Thyroid gland (tissue), 4 donors: ENCODE measurements at regions not wholly inside any gene's neighbourhood (a gene's known extent, or its start where the extent isn't known, plus 50 kb on each side); places are given as distances from the start of the nearest gene placed in this dataset.

Source experiments
- DNase-seq, 2 donors: peaks; one replicate each; pipeline ENCODE4 v3.0.0-alpha.2; 2019
- H3K27ac ChIP-seq, 3 donors: fragments of 200-600 bp; sonication (generic); 1 replicate in 2 of 3; 2 replicates in 1 of 3; pipeline ENCODE4 v1.5.1; 2016 to 2019; ENCODE audit warnings: mild to moderate bottlenecking in 1 of 3, moderate library complexity in 1 of 3
- H3K27me3 ChIP-seq: fragments of 200-600 bp; sonication (generic); one replicate; pipeline ENCODE4 v1.5.1; 2019
- H3K36me3 ChIP-seq, 2 donors: fragments of 200-600 bp; sonication (generic); one replicate each; pipeline ENCODE4 v1.5.1; 2016 to 2019
- H3K4me1 ChIP-seq, 2 donors: fragments of 200-600 bp; sonication (generic); one replicate each; pipeline ENCODE4 v1.5.1; 2017 to 2019
- H3K4me3 ChIP-seq, 3 donors: fragments of 200-600 bp; sonication (generic); replicated peaks in 1 of 3; 1 replicate in 2 of 3; 2 replicates in 1 of 3; pipeline ENCODE4 v1.5.1; 2016; ENCODE audit warnings: mild to moderate bottlenecking in 1 of 3
- H3K9me3 ChIP-seq: fragments of 200-600 bp; sonication (generic); one replicate; pipeline ENCODE4 v1.5.1; 2017
- POLR2A ChIP-seq, 2 donors: fragments of 450-650 bp; IDR thresholded peaks; one replicate each; pipeline ENCODE4 v1.6.1; 2017; ENCODE audit warnings: antibody characterized with exemption in 2 of 2, mild to moderate bottlenecking in 2 of 2, moderate library complexity in 1 of 2
- WGBS, 2 donors: methylation state at CpG; one replicate each; pipeline ENCODE4 v1.1.5; 2017; 5-methylcytosine and 5-hydroxymethylcytosine counted together
- intact Hi-C: fragments of 100-400 bp; cut with DNase I; formaldehyde crosslinking; loops from one replicate; pipeline ENCODE4 v1.15.1; 2023
- TF ChIP-seq, protein P1 (sequence below), 6 experiments: fragments of 200-600 bp in 3 of 6; fragments of 450-650 bp in 3 of 6; sonication (generic) in 3 of 6; IDR thresholded peaks; one replicate each; pipeline ENCODE4 v1.5.1; 2016 to 2019; ENCODE audit warnings: antibody characterized with exemption in 6 of 6, mild to moderate bottlenecking in 2 of 6, inconsistent platforms in 1 of 6, moderate library complexity in 1 of 6

DNA sequence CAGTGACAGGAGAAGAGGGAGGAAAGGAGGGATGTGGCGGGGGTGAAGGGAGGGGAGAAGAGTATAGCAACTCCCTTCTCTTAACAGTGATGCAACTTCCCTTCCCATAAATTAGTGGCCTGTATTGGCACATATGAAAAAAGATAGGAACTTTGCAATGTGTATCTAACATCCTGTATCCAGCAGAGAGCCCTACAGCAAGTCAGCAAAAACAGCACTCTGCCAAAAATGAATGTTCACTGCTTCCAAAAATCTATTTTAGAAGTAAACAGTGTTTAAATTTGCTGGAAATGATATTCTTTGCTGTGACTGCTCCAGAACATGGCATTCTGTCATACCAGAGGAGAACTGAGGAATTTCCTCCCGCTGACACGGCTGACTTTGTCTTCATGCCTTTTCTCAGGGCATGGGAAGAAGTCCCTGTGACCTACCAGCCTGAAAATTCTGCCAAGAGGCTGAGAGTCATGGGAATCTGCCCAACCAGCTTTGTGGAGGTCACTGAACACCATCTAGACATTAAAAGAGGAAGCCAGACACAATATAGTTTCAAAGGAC lies 343.4 kb upstream of the RASGEF1B start:
- TF ChIP-seq, protein P1, sequence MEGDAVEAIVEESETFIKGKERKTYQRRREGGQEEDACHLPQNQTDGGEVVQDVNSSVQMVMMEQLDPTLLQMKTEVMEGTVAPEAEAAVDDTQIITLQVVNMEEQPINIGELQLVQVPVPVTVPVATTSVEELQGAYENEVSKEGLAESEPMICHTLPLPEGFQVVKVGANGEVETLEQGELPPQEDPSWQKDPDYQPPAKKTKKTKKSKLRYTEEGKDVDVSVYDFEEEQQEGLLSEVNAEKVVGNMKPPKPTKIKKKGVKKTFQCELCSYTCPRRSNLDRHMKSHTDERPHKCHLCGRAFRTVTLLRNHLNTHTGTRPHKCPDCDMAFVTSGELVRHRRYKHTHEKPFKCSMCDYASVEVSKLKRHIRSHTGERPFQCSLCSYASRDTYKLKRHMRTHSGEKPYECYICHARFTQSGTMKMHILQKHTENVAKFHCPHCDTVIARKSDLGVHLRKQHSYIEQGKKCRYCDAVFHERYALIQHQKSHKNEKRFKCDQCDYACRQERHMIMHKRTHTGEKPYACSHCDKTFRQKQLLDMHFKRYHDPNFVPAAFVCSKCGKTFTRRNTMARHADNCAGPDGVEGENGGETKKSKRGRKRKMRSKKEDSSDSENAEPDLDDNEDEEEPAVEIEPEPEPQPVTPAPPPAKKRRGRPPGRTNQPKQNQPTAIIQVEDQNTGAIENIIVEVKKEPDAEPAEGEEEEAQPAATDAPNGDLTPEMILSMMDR (IDR thresholded peaks at IDR 0.05): no peak
- TF ChIP-seq POLR2A (IDR thresholded peaks at IDR 0.05): no peak
- WGBS, 2 donors: 65 to 71% methylated on average over 3 of the region's 3 CpGs
- H3K27me3 ChIP-seq: no peaks in the 10 kb centered on the region
- intact Hi-C loops: no loop called here
- H3K36me3 ChIP-seq: no peaks in the 10 kb centered on the region
- H3K4me3 ChIP-seq: no peak overlapping the region
- H3K27ac ChIP-seq: no peak overlapping the region
- H3K4me1 ChIP-seq: peaks cover 0 to 5% of the 10 kb centered on the region in 2 donors
- H3K9me3 ChIP-seq: no peaks in the 10 kb centered on the region
- no peak for DNase-seq

DNA sequence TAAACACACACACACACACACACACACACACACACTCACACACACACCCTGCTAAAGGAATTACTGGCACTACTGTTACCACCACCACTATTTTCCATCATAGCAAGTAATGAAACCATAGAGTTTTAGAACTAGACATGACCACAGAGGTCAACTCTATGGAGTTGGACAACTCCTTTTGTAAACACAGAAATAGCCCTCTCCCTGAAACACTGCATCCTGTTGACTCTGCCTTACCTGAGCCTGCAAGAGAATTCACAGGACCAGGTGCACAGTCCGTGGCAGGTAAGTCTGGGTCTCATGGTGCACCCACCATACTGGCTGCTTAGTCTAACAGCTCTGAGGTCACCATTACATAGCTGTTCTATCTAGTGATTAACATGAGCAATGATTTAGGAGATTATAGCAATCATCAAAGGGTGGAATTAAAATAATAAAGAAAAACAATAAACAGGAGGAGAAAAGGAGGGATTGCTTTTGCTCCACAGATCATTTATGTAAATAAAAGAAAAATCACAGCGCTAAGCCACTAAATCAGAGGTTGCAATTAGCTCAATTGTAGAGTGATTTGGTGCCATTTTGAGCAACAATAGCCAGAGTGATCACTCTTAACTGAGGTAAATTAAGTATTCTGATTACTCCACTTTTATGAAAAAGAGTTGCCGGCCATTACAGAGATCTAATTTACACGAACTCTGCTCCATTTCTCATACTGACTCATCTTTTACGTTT lies 340.0 kb upstream of the RASGEF1B start:
- Histone ChIP-seq H3K36me3 (no peaks in the 10 kb centered on the region), H3K4me3 (no peak overlapping the region), H3K27me3 (no peaks in the 10 kb centered on the region), H3K27ac (no peak overlapping the region), H3K9me3 (no peaks in the 10 kb centered on the region), H3K4me1 (peaks cover 0 to 5% of the 10 kb centered on the region in 2 donors)
- no peak for DNase-seq
- 85 to 95% methylated on average over 5 of the region's 5 CpGs for WGBS, 2 donors
- no peak for TF ChIP-seq POLR2A (IDR thresholded peaks at IDR 0.05)
- TF ChIP-seq, protein P1 (IDR thresholded peaks at IDR 0.05): no peak
- intact Hi-C loops: no loop called here

DNA sequence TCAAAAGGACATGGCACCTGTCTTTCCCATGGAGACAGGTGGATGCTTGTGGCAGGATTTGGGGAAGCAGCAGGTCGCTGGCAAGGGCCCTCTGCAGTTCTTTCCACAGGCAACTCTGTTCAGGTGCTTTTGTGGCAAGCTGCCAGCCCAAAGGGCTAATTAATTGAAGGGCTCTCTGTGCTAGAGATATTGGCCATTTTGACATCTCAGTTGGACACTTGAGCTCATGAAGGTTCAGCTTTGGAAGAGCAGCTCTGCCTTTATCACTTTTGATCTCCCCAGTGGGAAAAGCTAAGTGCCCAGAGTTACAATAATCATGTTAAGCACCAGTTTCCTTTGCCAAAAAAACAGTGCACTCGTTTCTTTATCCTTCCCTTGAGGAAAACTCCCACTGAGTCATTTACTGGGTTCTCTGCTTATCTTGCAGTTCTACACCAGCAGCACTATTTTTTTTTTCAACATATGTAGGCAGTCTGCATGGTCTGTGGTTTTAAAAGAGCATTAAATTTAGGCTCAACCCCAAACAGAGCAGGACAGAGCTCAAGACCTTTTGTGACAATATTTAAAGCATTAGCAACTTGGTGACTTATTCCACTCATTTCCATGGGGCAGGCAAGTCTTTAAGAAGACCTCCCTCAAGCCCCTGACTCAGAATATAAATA lies 336.4 kb upstream of the RASGEF1B start:
- DNase-seq: peak; percentile 37 to 45
- Histone ChIP-seq H3K27me3 (no peaks in the 10 kb centered on the region), H3K36me3 (no peaks in the 10 kb centered on the region), H3K4me1 (no peaks in the 10 kb centered on the region), H3K9me3 (no peaks in the 10 kb centered on the region), H3K27ac (no peak overlapping the region), H3K4me3 (no peak overlapping the region)
- intact Hi-C loops: no loop called here
- TF ChIP-seq, protein P1 (IDR thresholded peaks at IDR 0.05): no peak
- TF ChIP-seq POLR2A (IDR thresholded peaks at IDR 0.05): no peak
- 18 to 31% methylated on average over 2 of the region's 2 CpGs for WGBS, 2 donors

DNA sequence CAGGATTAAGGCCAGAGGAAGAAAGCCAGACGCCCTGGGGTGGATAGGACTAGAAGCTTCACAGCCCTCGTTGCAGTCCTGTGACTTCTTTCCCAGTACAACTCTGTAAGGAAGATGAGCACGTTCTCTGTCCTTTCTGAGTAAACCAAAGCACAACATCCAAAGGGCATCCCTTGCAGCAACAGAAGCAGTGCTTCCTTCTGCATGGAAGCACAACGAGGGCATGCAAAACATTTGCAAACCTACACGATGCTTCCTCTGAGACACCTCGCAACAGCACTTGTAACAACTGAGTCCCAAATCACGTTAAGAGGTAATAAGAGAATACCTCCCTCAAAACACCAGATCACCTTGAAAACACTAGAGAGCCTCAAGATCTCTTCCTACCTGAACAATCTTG lies 335.7 kb upstream of the RASGEF1B start:
- TF ChIP-seq POLR2A (IDR thresholded peaks at IDR 0.05): no peak
- TF ChIP-seq, protein P1 (IDR thresholded peaks at IDR 0.05): no peak
- no peak for DNase-seq
- no peak overlapping the region for H3K4me3 ChIP-seq
- H3K9me3 ChIP-seq: no peaks in the 10 kb centered on the region
- H3K36me3 ChIP-seq: no peaks in the 10 kb centered on the region
- intact Hi-C loops: no loop called here
- H3K27ac ChIP-seq: no peak overlapping the region
- 59 to 61% methylated on average over 7 of the region's 7 CpGs for WGBS, 2 donors
- H3K27me3 ChIP-seq: no peaks in the 10 kb centered on the region
- no peaks in the 10 kb centered on the region for H3K4me1 ChIP-seq

DNA sequence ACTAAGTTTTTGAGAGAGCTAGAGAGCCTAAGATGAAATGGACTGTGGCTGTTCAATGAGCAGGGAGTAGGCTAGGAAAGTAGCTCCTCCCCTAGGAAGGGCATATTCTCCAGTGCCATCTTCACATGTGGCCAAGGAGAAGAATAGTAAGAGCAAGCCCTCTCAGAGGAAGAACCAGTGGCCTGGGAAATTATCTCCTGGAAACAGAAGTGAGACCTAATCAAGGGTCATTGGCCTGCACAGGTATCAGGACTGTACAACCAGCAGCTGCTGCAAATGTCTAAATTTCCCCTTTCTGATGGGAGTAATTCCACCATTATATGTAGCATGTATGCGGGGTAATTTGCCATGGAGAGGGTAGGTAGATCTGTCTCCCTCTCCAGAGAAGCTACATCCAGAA lies 334.8 kb upstream of the RASGEF1B start:
- Histone ChIP-seq H3K27me3 (no peaks in the 10 kb centered on the region), H3K27ac (no peak overlapping the region), H3K4me1 (no peaks in the 10 kb centered on the region), H3K36me3 (no peaks in the 10 kb centered on the region), H3K4me3 (no peak overlapping the region), H3K9me3 (no peaks in the 10 kb centered on the region)
- TF ChIP-seq, protein P1 (IDR thresholded peaks at IDR 0.05): no peak
- TF ChIP-seq POLR2A (IDR thresholded peaks at IDR 0.05): no peak
- WGBS, 2 donors: 95 to 100% methylated on average over 1 of the region's 1 CpG
- intact Hi-C loops: no loop called here
- no peak for DNase-seq
